ENCODE measurements at regions not wholly inside any gene's neighbourhood (a gene's known extent, or its start where the extent isn't known, plus 50 kb on each side); places are given as distances from the start of the nearest gene placed in this dataset.

DNA sequence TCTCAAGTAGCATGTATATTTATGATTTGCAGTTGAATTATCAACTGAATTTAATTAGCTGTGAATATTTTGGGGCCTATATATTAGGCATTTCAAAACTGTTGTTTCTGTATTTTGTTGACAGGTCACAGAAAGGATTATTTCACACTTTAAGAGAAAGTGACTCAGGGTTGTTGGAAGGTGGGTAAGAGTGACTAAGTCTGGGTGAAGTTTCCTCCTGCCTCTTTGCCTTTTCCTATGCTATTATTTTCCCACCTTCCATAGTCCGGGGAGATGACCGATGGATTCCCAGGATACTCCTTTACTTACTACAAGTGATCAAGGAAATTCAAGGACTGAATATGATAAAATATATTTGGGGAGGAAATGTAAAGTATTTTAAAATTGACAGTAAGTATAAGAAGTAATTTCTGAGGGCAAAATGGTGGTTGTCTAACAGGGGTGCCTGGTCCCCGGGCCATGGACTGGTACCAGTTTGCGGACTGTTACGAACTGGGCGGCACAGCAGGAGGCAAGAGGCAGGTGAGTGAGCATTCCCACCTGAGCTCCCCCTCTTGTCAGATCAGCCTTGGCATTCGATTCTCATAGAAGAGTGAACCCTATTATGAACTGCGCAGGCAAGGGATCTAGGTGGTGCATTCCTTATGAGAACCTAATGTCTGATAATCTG, 175.5 kb upstream of the GPRIN3 start:
- intact Hi-C loops (cut with DNase I), result no loop called here
- ATAC-seq, result no peak
- TF ChIP-seq CTCF (IDR thresholded peaks at IDR 0.05), result no peak

DNA sequence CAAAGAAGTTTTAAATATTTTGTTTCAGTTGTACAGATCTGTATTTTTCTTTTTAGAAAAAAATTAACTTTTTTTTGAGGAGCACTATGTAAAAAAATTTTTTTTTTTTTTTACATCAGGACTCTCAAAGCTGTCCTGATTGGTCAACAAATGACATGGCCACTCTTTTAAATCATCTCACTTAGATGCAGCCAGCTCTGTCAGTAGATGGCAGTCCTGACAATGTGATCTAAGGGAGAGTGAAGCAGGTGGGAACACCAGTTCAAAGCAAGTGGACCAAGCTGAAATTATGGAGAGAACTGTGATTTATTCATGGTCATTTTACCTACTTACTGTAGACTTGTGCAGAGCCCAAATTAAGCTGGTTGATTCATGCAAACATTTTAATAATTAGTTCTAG, 174.7 kb upstream of the GPRIN3 start:
- ATAC-seq (no peak), DNase-seq (no peak)
- Histone ChIP-seq H3K27me3 (ENCODE audit: insufficient read depth in 3 of 3, low read length in 2 of 3) (no peaks in the 10 kb centered on the region), H3K4me3 (no peak overlapping the region), H3K4me1 (no peaks in the 10 kb centered on the region), H3K27ac (no peak overlapping the region), H3K36me3 (ENCODE audit: insufficient read depth in 1 of 2, low read depth in 1 of 2) (no peaks in the 10 kb centered on the region), H3K9me3 (peaks cover 8% of the 10 kb centered on the region)
- intact Hi-C loops (cut with DNase I), result no loop called here
- no peak for TF ChIP-seq CTCF (IDR thresholded peaks at IDR 0.05)

More for the DNA sequence above, 175.5 kb upstream of the GPRIN3 start:
- DNase-seq, result no peak
- H3K27ac ChIP-seq, result no peak overlapping the region
- 92 to 96% (median 94%) methylated on average over 8 of the region's 8 CpGs for WGBS, 3 donors
- no peaks in the 10 kb centered on the region for H3K27me3 ChIP-seq (ENCODE audit: insufficient read depth in 3 of 3, low read length in 2 of 3)
- H3K36me3 ChIP-seq (ENCODE audit: insufficient read depth in 1 of 2, low read depth in 1 of 2), result no peaks in the 10 kb centered on the region
- H3K4me1 ChIP-seq, result no peaks in the 10 kb centered on the region
- peaks cover 8% of the 10 kb centered on the region for H3K9me3 ChIP-seq
- no peak overlapping the region for H3K4me3 ChIP-seq

- TF ChIP-seq CTCF (IDR thresholded peaks at IDR 0.05), result no peak
- 31 to 44% (median 36%) methylated on average over 5 of the region's 5 CpGs for WGBS, 3 donors
- no peaks in the 10 kb centered on the region for H3K9me3 ChIP-seq
- ATAC-seq (no peak), DNase-seq (no peak)
- H3K27ac ChIP-seq, result no peak overlapping the region
- no peak overlapping the region for H3K4me3 ChIP-seq
- H3K27me3 ChIP-seq (ENCODE audit: insufficient read depth in 3 of 3, low read length in 2 of 3), result no peaks in the 10 kb centered on the region
- no peaks in the 10 kb centered on the region for H3K4me1 ChIP-seq
- no peaks in the 10 kb centered on the region for H3K36me3 ChIP-seq (ENCODE audit: insufficient read depth in 1 of 2, low read depth in 1 of 2)
- intact Hi-C loops (cut with DNase I), result no loop called here
Measured at GRCh38 chr4:89469930-89470375, 162.4 kb upstream of the GPRIN3 start.

DNA sequence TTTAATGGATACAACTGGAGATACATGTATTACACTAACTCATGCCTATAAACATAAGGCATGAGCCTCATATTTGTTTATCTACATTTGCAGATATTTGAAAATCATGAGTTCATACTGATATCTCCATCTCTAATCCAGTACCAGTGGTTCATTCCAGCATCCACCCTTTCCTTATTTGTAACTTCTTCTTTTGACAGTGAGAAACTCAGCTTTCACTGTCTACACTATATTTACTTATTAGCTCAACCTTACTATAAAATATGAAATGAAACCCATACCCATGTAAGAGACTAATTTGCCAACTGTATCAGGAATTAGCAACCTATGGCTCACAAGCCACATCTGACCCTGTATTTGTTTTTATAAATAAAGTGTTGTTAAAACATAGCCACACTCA, 161.9 kb upstream of the GPRIN3 start:
- H3K36me3 ChIP-seq (ENCODE audit: insufficient read depth in 1 of 2, low read depth in 1 of 2), result no peaks in the 10 kb centered on the region
- no peak for DNase-seq
- ATAC-seq, result no peak
- no peak for TF ChIP-seq CTCF (IDR thresholded peaks at IDR 0.05)
- H3K27ac ChIP-seq, result no peak overlapping the region
- H3K9me3 ChIP-seq, result no peaks in the 10 kb centered on the region
- intact Hi-C loops (cut with DNase I), result no loop called here
- H3K27me3 ChIP-seq (ENCODE audit: insufficient read depth in 3 of 3, low read length in 2 of 3), result no peaks in the 10 kb centered on the region
- H3K4me3 ChIP-seq, result no peak overlapping the region
- no peaks in the 10 kb centered on the region for H3K4me1 ChIP-seq

DNA sequence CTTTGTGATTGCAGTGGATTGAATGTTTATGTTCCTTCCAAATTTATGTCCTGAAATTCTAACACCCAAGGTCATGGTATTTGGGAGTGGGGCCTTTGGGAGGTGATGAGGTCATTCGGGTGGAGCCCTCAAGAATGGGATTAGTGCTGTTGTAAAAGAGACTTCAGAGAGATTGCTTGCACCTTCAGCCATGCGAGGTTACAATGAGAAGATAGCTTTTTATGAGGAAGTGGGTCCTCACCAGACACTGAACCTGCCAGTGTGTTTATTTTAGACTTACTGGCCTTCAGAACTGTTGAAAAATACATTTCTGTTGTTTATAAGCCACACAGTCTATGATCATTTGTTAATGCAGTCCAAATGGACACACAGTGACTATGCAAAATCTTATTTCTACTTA, 161.0 kb upstream of the GPRIN3 start:
- intact Hi-C loops (cut with DNase I), result no loop called here
- H3K27ac ChIP-seq, result no peak overlapping the region
- WGBS, 3 donors, result 47 to 49% (median 49%) methylated on average over 2 of the region's 2 CpGs
- H3K27me3 ChIP-seq (ENCODE audit: insufficient read depth in 3 of 3, low read length in 2 of 3), result no peaks in the 10 kb centered on the region
- H3K9me3 ChIP-seq, result no peaks in the 10 kb centered on the region
- no peak for TF ChIP-seq CTCF (IDR thresholded peaks at IDR 0.05)
- DNase-seq, result no peak
- H3K4me3 ChIP-seq, result no peak overlapping the region
- H3K4me1 ChIP-seq, result no peaks in the 10 kb centered on the region
- H3K36me3 ChIP-seq (ENCODE audit: insufficient read depth in 1 of 2, low read depth in 1 of 2), result no peaks in the 10 kb centered on the region
- no peak for ATAC-seq
